GM12873 (cell line): ENCODE measurements at regions not wholly inside any gene's neighbourhood (a gene's known extent, or its start where the extent isn't known, plus 50 kb on each side); places are given as distances from the start of the nearest gene placed in this dataset.

Experiments
- CTCF ChIP-seq: IDR thresholded peaks from 2 replicates; pipeline ENCODE4 v1.5.1; 2012; ENCODE audit warnings: low read depth, mild to moderate bottlenecking, moderate library complexity, low read length, control low read depth; ENCODE audit not compliant: insufficient read depth; ENCODE audit errors: missing control alignments

DNA sequence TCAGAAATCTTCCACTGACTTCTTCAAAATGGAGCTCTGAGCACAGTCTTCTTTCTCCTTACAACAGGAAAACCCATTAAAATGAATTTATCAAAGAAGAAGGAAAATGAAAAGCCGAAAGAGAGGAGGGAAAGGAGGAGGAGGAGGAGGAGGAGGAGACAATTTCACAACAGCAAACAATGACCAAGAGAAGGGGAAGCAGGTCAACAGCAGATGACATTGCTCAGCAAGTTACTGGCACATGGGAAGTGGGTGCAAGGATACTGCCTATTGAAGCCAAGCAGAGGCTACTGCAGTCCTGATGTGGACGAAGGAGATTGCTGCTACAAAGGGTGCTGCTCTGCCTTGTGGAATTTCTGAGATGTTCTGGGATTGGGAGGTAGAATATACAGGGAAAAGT is 140.0 kb upstream of the FOXN2 start:
- no peak for TF ChIP-seq CTCF

GRCh38 chr2:48175254-48175653 is 139.2 kb upstream of the FOXN2 start:
- TF ChIP-seq CTCF, result no peak

DNA sequence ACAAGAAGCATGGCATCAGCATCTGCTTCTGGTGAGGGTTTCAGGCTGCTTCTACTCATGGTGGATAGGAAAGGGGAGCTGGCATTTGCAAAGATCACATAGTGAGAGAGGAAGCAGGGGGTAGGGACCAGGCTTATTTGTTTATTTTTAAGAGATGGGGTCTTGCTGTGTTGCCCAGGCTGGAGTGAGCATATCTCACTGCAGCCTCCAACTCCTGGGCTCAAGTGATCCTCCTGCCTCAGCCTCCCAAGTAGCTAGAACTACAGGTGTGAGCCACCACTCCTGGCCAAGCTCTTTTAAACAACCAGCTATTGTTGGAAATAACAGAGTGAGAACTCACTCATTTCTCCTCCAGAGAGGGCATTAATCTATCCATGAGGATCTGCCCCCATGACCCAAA is 138.8 kb upstream of the FOXN2 start:
- TF ChIP-seq CTCF, result no peak

GRCh38 chr2:48176876-48177275 is 137.6 kb upstream of the FOXN2 start:
- no peak for TF ChIP-seq CTCF

- no peak for TF ChIP-seq CTCF
Observed at GRCh38 chr2:48178611-48179010, 135.9 kb upstream of the FOXN2 start.

DNA sequence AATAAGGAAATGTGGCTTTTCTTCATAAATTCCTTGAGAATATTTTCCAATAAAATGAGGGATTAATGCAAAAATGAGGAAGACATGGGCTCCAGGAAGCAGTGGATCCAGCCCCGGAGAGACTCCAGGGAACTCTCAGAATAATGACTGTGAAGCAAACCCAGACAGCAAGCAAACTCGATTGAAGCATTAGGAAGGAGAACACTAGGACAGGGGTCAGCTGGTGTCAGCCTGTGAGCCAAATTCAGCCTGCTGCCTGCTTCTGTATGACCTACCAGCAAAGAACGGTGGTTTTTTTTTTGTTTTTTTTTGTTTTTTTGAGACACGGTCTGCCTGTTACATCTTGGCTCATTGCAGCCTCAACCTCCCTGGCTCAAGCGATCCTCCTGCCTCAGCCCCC is 133.9 kb upstream of the FOXN2 start:
- no peak for TF ChIP-seq CTCF

GRCh38 chr2:48183276-48183675 is 131.2 kb upstream of the FOXN2 start:
- TF ChIP-seq CTCF, result no peak

DNA sequence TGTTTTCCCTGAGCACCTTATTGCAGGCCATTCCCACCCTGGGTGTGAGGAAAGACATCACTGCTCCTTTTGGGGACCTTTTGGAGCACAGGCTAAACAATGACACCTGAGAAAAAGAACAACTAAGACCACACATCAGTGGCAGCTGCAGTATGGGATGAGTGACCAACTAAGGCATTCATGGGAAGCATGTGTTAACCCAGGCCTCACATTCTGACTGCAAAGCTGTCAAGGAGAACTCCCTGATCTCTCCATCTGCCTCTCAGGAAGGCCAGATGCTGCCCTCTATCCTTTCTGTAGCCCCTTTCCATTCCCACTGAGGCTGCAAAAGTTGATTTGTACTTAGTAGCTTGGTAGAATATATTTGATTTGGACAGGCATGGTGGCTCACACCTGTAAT is 130.5 kb upstream of the FOXN2 start:
- no peak for TF ChIP-seq CTCF
